ENCODE measurements at regions not wholly inside any gene's neighbourhood (a gene's known extent, or its start where the extent isn't known, plus 50 kb on each side); places are given as distances from the start of the nearest gene placed in this dataset.
"Not testable (repeated sequence)": the region's sequence is repeated elsewhere in the genome, so short reads cannot be mapped to it uniquely, and the experiment has no call there.

DNA sequence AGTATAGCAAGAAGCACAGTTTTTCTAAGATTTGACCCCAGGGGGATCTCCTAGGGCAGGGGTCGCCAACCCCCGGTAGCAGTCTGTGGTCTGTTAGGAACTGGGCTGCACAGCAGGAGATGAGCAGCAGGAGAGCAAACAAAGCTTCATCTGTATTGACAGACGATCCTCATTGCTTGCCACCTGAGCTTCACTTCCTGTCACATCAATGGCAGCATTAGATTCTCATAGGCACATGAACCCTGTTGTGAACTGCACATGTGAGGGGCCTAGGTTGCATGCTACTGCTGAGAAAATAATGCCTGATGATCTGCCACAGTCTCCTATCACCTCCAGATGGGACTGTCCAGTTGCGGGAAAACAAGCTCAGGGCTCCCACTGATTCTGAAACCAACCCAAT, 136.2 kb downstream of the RGPD3 start:
- H3K4me3 ChIP-seq: no peak overlapping the region
- intact Hi-C loops (cut with DNase I; ENCODE audit: low total_unique reads): no loop called here
- no peaks in the 10 kb centered on the region for H3K36me3 ChIP-seq
- no peak for DNase-seq
- H3K27me3 ChIP-seq: no peaks in the 10 kb centered on the region
- H3K27ac ChIP-seq: no peak overlapping the region
- TF ChIP-seq, protein P1, sequence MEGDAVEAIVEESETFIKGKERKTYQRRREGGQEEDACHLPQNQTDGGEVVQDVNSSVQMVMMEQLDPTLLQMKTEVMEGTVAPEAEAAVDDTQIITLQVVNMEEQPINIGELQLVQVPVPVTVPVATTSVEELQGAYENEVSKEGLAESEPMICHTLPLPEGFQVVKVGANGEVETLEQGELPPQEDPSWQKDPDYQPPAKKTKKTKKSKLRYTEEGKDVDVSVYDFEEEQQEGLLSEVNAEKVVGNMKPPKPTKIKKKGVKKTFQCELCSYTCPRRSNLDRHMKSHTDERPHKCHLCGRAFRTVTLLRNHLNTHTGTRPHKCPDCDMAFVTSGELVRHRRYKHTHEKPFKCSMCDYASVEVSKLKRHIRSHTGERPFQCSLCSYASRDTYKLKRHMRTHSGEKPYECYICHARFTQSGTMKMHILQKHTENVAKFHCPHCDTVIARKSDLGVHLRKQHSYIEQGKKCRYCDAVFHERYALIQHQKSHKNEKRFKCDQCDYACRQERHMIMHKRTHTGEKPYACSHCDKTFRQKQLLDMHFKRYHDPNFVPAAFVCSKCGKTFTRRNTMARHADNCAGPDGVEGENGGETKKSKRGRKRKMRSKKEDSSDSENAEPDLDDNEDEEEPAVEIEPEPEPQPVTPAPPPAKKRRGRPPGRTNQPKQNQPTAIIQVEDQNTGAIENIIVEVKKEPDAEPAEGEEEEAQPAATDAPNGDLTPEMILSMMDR (IDR thresholded peaks at IDR 0.05): no peak
- H3K4me1 ChIP-seq: no peaks in the 10 kb centered on the region
- no peaks in the 10 kb centered on the region for H3K9me3 ChIP-seq

DNA sequence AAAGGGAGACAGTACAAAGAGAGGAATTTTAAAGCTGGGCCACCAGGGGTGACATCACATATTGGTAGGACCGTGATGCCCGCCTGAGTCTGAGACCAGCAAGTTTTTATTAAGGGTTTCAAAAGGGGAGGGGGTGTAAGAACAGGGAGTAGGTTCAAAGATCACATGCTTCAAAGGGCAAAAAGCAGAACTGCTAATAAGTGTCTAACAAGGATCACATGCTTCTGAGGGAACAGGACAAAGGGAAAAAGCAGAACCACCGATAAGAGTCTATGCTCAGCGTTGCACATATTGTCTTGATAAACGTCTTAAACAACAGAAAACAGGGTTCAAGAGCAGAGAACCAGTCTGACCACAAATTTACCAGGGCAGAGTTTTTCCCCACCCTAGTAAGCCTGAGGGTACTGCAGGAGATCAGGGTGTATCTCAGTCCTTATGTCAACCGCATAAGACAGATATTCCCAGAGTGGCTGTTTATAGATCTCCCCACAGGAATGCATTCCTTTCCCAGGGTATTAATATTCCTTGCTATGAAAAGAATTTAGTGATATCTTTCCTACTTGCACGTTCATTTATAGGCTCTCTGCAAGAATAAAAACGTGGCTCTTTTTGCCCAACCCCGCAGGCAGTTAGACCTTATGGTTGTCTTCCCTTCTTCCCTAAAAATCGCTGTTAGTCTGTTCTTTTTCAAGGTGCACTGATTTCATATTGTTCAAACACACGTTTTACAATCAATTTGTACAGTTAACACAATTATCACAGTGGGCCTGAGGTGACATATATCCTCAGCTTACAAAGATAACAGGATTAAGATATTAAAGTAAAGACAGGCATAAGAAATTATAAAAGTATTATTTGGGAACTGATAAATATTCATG, 136.5 kb upstream of the UXS1 start:
- H3K4me3 ChIP-seq; DNase-seq; intact Hi-C loops (cut with DNase I; ENCODE audit: low total_unique reads); H3K27me3 ChIP-seq; H3K4me1 ChIP-seq; H3K27ac ChIP-seq; H3K9me3 ChIP-seq; H3K36me3 ChIP-seq: not testable (repeated sequence)

DNA sequence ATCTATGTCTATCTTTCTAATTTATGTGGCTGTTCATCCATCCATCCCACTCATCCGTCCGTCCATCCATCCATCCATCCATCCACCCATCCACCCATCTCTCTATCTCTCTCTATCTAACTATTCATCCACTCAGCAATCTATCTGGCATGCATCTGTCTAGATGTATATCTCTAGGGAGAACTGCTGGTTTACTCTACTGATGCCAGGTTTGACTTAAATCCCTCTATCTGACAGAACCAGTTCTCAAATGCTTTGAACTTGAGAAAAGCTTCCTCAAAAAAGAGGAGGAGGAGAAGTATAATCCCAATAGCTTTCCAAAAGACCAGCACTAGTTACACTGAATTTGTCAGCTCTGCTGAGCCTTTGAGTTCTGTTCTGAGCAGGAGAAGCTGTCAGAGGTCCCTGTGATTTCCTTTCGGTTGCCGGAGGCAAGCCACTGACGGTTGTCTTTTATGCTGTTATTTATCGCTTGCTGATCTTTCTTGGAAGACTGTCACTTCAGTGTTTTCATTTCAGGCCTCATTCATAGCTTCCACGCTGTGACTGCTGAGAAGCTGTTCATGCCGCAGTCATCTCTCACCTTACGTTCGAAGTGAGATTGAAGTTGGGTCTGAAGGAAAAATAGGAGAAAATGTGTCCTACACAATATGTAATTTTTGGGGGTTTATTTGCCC, 129.4 kb upstream of the UXS1 start:
- no peak overlapping the region for H3K4me3 ChIP-seq
- H3K9me3 ChIP-seq: no peaks in the 10 kb centered on the region
- H3K36me3 ChIP-seq: no peaks in the 10 kb centered on the region
- H3K4me1 ChIP-seq: no peaks in the 10 kb centered on the region
- H3K27ac ChIP-seq: no peak overlapping the region
- DNase-seq: no peak
- no peaks in the 10 kb centered on the region for H3K27me3 ChIP-seq
- intact Hi-C loops (cut with DNase I; ENCODE audit: low total_unique reads): no loop called here
- TF ChIP-seq, protein P1 (IDR thresholded peaks at IDR 0.05): no peak

DNA sequence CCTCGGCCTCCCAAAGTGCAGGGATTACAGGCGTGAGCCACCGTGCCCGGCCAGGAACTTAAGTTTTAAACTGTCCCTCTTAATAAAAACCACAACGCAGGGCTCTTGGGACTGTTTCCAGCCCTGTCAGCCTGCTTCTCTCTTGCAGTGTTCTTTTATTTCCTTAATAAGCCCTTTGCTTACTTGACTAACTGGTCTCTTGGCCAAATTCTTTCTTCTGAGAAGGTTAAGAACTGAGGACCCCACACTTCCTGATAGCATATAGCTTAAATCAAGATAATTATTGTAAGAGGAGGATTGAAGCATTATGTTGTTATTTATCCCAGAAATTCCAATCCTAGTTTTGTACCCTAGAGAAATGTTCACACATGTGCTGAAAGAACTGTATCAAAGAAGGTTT, 128.2 kb upstream of the UXS1 start:
- TF ChIP-seq, protein P1 (IDR thresholded peaks at IDR 0.05): no peak
- intact Hi-C loops (cut with DNase I; ENCODE audit: low total_unique reads): no loop called here
- Histone ChIP-seq H3K4me3 (no peak overlapping the region), H3K27ac (no peak overlapping the region), H3K4me1 (no peaks in the 10 kb centered on the region), H3K36me3 (no peaks in the 10 kb centered on the region), H3K27me3 (no peaks in the 10 kb centered on the region), H3K9me3 (no peaks in the 10 kb centered on the region)
- DNase-seq: no peak

DNA sequence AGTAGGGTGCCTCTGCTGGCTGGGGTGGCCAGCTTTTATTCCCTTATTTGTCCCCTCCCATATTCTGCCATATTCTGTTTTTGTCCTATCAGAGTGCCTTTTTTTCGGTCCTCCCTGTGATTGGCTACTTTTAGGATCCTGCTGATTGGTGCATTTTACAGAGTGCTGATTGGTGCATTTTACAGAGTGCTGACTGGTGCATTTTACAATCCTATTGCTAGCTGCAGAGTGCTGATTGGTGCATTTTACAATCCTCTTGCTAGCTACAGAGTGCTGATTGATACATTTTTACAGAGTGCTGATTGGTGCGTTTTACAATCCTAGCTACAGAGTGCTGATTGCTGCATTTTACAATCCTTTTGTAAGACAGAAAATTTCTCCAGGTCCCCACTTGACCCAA, 126.3 kb upstream of the UXS1 start:
- H3K9me3 ChIP-seq; intact Hi-C loops (cut with DNase I; ENCODE audit: low total_unique reads); H3K36me3 ChIP-seq; DNase-seq; H3K27me3 ChIP-seq; H3K27ac ChIP-seq; H3K4me3 ChIP-seq; H3K4me1 ChIP-seq: not testable (repeated sequence)

DNA sequence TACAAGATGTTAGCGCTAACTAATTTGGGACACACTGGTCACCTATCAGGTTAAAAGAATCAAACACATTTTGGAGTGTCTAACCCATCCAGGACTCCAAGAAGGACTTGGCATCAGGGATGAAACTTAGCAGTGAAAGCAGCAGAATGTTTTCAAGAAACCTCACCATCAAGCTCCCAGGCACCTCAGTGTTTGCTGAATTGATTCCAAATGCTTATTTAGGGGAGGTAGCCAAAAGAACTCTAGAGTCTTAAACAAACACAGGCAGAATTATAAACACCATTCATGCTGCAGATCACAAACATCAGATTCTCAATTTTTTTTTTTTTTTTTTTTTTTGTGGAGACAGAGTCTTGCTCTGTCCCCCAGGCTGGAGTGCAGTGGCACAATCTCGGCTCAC, 122.8 kb upstream of the UXS1 start:
- H3K27ac ChIP-seq: no peak overlapping the region
- TF ChIP-seq, protein P1 (IDR thresholded peaks at IDR 0.05): no peak
- intact Hi-C loops (cut with DNase I; ENCODE audit: low total_unique reads): no loop called here

More for the DNA sequence above, 122.8 kb upstream of the UXS1 start:
- Histone ChIP-seq H3K4me1 (no peaks in the 10 kb centered on the region), H3K27me3 (no peaks in the 10 kb centered on the region), H3K4me3 (no peak overlapping the region), H3K36me3 (no peaks in the 10 kb centered on the region), H3K9me3 (no peaks in the 10 kb centered on the region)
- DNase-seq: no peak

Measured in tibial artery (tissue), 4 donors.